Smooth muscle cell (in vitro differentiated cells): ENCODE measurements at regions not wholly inside any gene's neighbourhood (a gene's known extent, or its start where the extent isn't known, plus 50 kb on each side); places are given as distances from the start of the nearest gene placed in this dataset.

Source experiments
- DNase-seq: peaks from one replicate; lab custom pipeline; 2025; ENCODE audit not compliant: unreplicated experiment; lab: John Stamatoyannopoulos, UW
- H2AFZ ChIP-seq: fragments of 200-600 bp; sonication (generic); 2 replicates; pipeline ENCODE4 v1.6.0; 2016; ENCODE audit warnings: antibody characterized with exemption, low read depth, mild to moderate bottlenecking
- H3F3A ChIP-seq: fragments of 200-600 bp; sonication (generic); 2 replicates; pipeline ENCODE4 v1.6.0; 2017; ENCODE audit warnings: antibody characterized with exemption, low read depth
- H3K27ac ChIP-seq: fragments of 200-600 bp; sonication (generic); 2 replicates; pipeline ENCODE4 v1.5.1; 2016; ENCODE audit warnings: low read depth, mild to moderate bottlenecking
- H3K27me3 ChIP-seq: fragments of 200-600 bp; sonication (generic); 2 replicates; pipeline ENCODE4 v1.6.1; 2016; ENCODE audit warnings: low read depth, mild to moderate bottlenecking
- H3K36me3 ChIP-seq: fragments of 200-600 bp; sonication (generic); 2 replicates; pipeline ENCODE4 v1.5.1; 2016; ENCODE audit warnings: low read depth
- H3K4me1 ChIP-seq: fragments of 200-600 bp; sonication (generic); 2 replicates; pipeline ENCODE4 v1.5.1; 2016; ENCODE audit warnings: low read depth
- H3K4me2 ChIP-seq: fragments of 200-600 bp; sonication (generic); 2 replicates; pipeline ENCODE4 v1.6.0; 2016; ENCODE audit warnings: mild to moderate bottlenecking
- H3K4me3 ChIP-seq: fragments of 200-600 bp; sonication (generic); 2 replicates; pipeline ENCODE4 v1.5.1; 2016; ENCODE audit warnings: mild to moderate bottlenecking
- H3K79me2 ChIP-seq: fragments of 200-600 bp; sonication (generic); 2 replicates; pipeline ENCODE4 v1.6.0; 2016; ENCODE audit warnings: low read depth, mild to moderate bottlenecking
- H3K9ac ChIP-seq: fragments of 200-600 bp; sonication (generic); 2 replicates; pipeline ENCODE4 v1.6.0; 2016; ENCODE audit warnings: low read depth
- H3K9me3 ChIP-seq: fragments of 200-600 bp; sonication (generic); replicated peaks from 2 replicates; pipeline ENCODE4 v1.5.1; 2016; ENCODE audit warnings: low read depth
- H4K20me1 ChIP-seq: fragments of 200-600 bp; sonication (generic); 2 replicates; pipeline ENCODE4 v1.6.0; 2016; ENCODE audit warnings: low read depth
- CTCF ChIP-seq: fragments of 200-600 bp; sonication (generic); IDR thresholded peaks from 2 replicates; pipeline ENCODE4 v1.5.1; 2017; ENCODE audit warnings: borderline replicate concordance, mild to moderate bottlenecking, antibody characterized with exemption; ENCODE audit not compliant: insufficient read depth, poor library complexity, severe bottlenecking
- WGBS: methylation state at CpG from one replicate; pipeline ENCODE4 v1.1.7; 2016; ENCODE audit warnings: low lambda C conversion rate; 5-methylcytosine and 5-hydroxymethylcytosine counted together

GRCh38 chr5:60507687-60508086 is 192.3 kb downstream of the DEPDC1B start:
- no peaks in the 10 kb centered on the region for H4K20me1 ChIP-seq
- DNase-seq: no peak
- H3K4me2 ChIP-seq: no peak overlapping the region
- H3K79me2 ChIP-seq: no peaks in the 10 kb centered on the region
- no peaks in the 10 kb centered on the region for H3F3A ChIP-seq
- H3K4me1 ChIP-seq: no peaks in the 10 kb centered on the region
- no peaks in the 10 kb centered on the region for H3K27me3 ChIP-seq
- no peaks in the 10 kb centered on the region for H3K36me3 ChIP-seq
- no peak for TF ChIP-seq CTCF
- H2AFZ ChIP-seq: no peak overlapping the region
- H3K9me3 ChIP-seq: no peaks in the 10 kb centered on the region
- H3K4me3 ChIP-seq: no peak overlapping the region
- H3K27ac ChIP-seq: no peak overlapping the region
- H3K9ac ChIP-seq: no peak overlapping the region
- WGBS: 45% methylated on average over 3 of the region's 3 CpGs

DNA sequence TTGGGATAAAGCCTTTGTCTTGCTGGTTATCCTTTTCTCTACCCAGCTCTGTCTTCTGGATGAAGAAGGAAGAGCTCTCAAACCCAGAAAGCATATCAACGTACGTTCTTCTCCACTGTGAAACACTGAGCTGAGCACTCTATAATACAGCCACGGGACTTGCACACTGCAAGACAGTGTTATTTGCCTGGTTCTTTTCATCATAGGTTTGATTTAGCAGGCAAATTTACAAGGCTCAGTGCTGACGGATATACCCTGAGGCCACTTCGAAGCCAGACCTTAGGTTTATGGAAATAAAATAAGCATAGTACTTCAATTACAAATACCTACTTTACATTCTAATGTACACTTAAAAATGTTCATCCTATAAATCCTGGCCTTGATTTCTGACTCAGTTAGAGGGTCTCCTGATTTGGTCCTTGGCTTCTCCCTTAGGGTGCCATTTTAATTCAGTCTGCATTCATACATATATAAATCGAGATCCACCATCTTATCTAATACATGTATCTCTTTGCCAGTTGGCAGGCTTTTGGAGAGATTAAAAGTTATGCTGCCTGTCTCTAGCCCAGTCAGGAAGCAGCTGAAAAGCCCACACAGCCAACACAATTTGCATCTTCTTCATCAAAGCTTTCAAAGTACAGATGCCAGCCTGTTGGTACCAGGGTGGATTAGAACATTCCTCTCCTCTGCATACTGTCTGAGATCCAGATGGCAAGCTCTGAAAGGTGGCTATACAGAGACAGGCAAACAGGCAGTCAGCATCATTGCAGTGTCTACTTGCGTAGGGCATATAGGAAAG is 194.4 kb downstream of the DEPDC1B start:
- Histone ChIP-seq H3K36me3 (no peaks in the 10 kb centered on the region), H3K9ac (no peak overlapping the region), H3K4me3 (no peak overlapping the region), H3K27ac (no peak overlapping the region), H4K20me1 (no peaks in the 10 kb centered on the region), H3F3A (no peaks in the 10 kb centered on the region), H3K4me1 (no peaks in the 10 kb centered on the region), H3K79me2 (no peaks in the 10 kb centered on the region), H3K4me2 (no peak overlapping the region), H3K9me3 (no peaks in the 10 kb centered on the region), H2AFZ (no peak overlapping the region), H3K27me3 (no peaks in the 10 kb centered on the region)
- 75% methylated on average over 7 of the region's 7 CpGs for WGBS
- DNase-seq: no peak
- no peak for TF ChIP-seq CTCF

- 87% methylated on average over 2 of the region's 2 CpGs for WGBS
Observed at GRCh38 chr5:60504342-60504741, 195.6 kb downstream of the DEPDC1B start.

More at GRCh38 chr5:60504342-60504741, 195.6 kb downstream of the DEPDC1B start:
- Histone ChIP-seq H3F3A (no peaks in the 10 kb centered on the region), H3K27ac (no peak overlapping the region), H3K79me2 (no peaks in the 10 kb centered on the region), H4K20me1 (no peaks in the 10 kb centered on the region), H3K4me1 (no peaks in the 10 kb centered on the region), H3K36me3 (no peaks in the 10 kb centered on the region), H3K4me2 (no peak overlapping the region), H2AFZ (no peak overlapping the region), H3K4me3 (no peak overlapping the region), H3K27me3 (no peaks in the 10 kb centered on the region), H3K9me3 (no peaks in the 10 kb centered on the region), H3K9ac (no peak overlapping the region)
- no peak for TF ChIP-seq CTCF
- no peak for DNase-seq
